Omental fat pad (tissue), 3 donors: ENCODE measurements at regions not wholly inside any gene's neighbourhood (a gene's known extent, or its start where the extent isn't known, plus 50 kb on each side); places are given as distances from the start of the nearest gene placed in this dataset.

ENCODE experiments used
- ATAC-seq: fragments of 150-250 bp; one replicate; pipeline ENCODE4 v1.9.1; 2016; ENCODE audit warnings: mild to moderate bottlenecking, moderate library complexity; ENCODE audit not compliant: low FRiP score
- DNase-seq: peaks from one replicate; pipeline ENCODE4 v3.0.0-alpha.2; 2019; ENCODE audit warnings: low spot score
- CTCF ChIP-seq, 3 donors: fragments of 450-650 bp; IDR thresholded peaks; one replicate each; pipeline ENCODE4 v1.5.1; 2016 to 2017; ENCODE audit warnings: antibody characterized with exemption in 3 of 3, mild to moderate bottlenecking in 3 of 3, moderate library complexity in 2 of 3

- no peak for DNase-seq
- TF ChIP-seq CTCF (IDR thresholded peaks at IDR 0.05) = no peak
- ATAC-seq = no peak
Observed at GRCh38 chr11:119972281-119972680, 165.6 kb downstream of the TRIM29 start.

GRCh38 chr11:119970555-119971304 lies 167.2 kb downstream of the TRIM29 start:
- no peak for TF ChIP-seq CTCF (IDR thresholded peaks at IDR 0.05)
- ATAC-seq (no peak), DNase-seq (no peak)

GRCh38 chr11:119964136-119965025 lies 173.5 kb downstream of the TRIM29 start:
- no peak for DNase-seq
- no peak for ATAC-seq
- TF ChIP-seq CTCF (IDR thresholded peaks at IDR 0.05) = no peak

DNA sequence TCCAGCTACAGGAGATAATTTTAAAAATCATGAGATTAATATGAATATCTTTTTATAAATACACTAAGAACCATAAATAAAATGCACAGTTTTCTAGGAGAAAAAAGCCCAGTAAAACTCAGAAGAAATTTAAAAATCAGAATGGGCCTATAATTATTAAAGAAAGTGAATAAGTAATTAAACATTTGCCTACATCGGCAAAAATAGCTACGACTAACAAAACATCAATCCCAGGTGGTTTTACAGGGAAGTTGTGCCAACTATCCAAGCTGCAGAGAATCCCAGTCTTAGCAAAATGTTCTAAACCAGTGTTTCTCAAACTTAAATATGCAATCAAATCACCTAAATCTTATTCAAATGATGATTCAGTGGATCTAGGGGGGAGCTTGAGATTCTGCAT lies 180.0 kb downstream of the TRIM29 start:
- DNase-seq (no peak), ATAC-seq (no peak)
- TF ChIP-seq CTCF (IDR thresholded peaks at IDR 0.05) = no peak

DNA sequence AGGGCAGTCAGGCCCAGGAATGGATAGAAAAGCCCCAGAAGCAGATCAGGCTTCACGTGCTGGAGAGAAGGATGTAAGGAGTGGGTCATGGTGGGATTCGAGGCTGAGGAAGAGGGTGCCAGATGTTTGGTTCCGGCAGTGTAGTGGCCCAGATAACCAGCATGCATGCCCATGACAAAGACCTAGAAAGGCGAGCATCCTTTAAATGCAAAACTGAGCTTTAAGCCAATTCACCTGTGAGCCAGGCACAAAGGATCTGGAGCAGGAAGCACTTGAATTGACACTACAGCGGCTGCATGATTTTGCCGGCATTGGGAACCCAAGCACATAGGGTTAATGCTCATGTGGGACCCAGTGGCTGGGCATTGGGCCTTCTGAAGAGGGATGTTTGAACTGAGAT lies 185.5 kb downstream of the TRIM29 start:
- DNase-seq (no peak), ATAC-seq (no peak)
- no peak for TF ChIP-seq CTCF (IDR thresholded peaks at IDR 0.05)

GRCh38 chr11:119943298-119943655 lies 194.6 kb downstream of the TRIM29 start:
- no peak for TF ChIP-seq CTCF (IDR thresholded peaks at IDR 0.05)
- DNase-seq = no peak
- ATAC-seq = no peak
